SK-N-SH (cell line): ENCODE measurements at regions not wholly inside any gene's neighbourhood (a gene's known extent, or its start where the extent isn't known, plus 50 kb on each side); places are given as distances from the start of the nearest gene placed in this dataset.

Source experiments
- CTCF ChIA-PET: fragments of 300-600, 350-600 bp; formaldehyde crosslinking; extraction: SDS; loops from one replicate; lab custom pipeline; 2021; lab: Yijun Ruan, JAX
- POLR2A ChIA-PET: fragments of 350-600 bp; sonication (Branson Sonifier 250); formaldehyde crosslinking; extraction: SDS; loops from one replicate; lab custom pipeline; 2020; ENCODE audit warnings: antibody characterized with exemption, inconsistent platforms; lab: Yijun Ruan, JAX
- DNase-seq: peaks from one replicate; pipeline ENCODE4 v3.0.0; 2012
- H2AFZ ChIP-seq: fragments of 200-600 bp; sonication (generic); 2 replicates; pipeline ENCODE4 v1.8.1; 2016; ENCODE audit warnings: antibody characterized with exemption, mild to moderate bottlenecking, low read depth
- H3F3A ChIP-seq: fragments of 200-600 bp; sonication (generic); replicated peaks from 2 replicates; pipeline ENCODE3; 2016; ENCODE audit warnings: antibody characterized with exemption, mild to moderate bottlenecking; ENCODE audit not compliant: insufficient read depth
- H3K27ac ChIP-seq, 2 experiments: fragments of 200-500 bp in 1 of 2; fragments of 200-600 bp in 1 of 2; sonication (Bioruptor generic) in 1 of 2; sonication (generic), shearing (Covaris generic) in 1 of 2; 2 replicates each; pipeline versions ENCODE4 v1.5.1 to v1.6.1; 2014 to 2016; ENCODE audit warnings: low read depth in 2 of 2, inconsistent platforms in 1 of 2, low read length in 1 of 2, mild to moderate bottlenecking in 1 of 2, mixed read lengths in 1 of 2
- H3K27me3 ChIP-seq: fragments of 200-600 bp; sonication (generic), shearing (Covaris generic); 2 replicates; pipeline ENCODE4 v1.6.1; 2016; ENCODE audit warnings: mixed run types; ENCODE audit not compliant: insufficient read depth
- H3K36me3 ChIP-seq, 2 experiments: fragments of 200-500 bp in 1 of 2; fragments of 200-600 bp in 1 of 2; sonication (Bioruptor generic) in 1 of 2; sonication (generic) in 1 of 2; replicated peaks in 1 of 2; 2 replicates each; pipeline versions ENCODE3 to v1.5.1; 2014 to 2016; ENCODE audit warnings: low read length in 1 of 2, mild to moderate bottlenecking in 1 of 2; ENCODE audit not compliant: insufficient read depth in 2 of 2, control insufficient read depth in 1 of 2
- H3K4me1 ChIP-seq, 2 experiments: fragments of 200-500 bp in 1 of 2; fragments of 200-600 bp in 1 of 2; sonication (Bioruptor generic) in 1 of 2; sonication (generic), shearing (Covaris generic) in 1 of 2; 2 replicates each; pipeline versions ENCODE4 v1.5.1 to v1.6.1; 2014 to 2016; ENCODE audit warnings: low read depth in 1 of 2, low read length in 1 of 2, mixed run types in 1 of 2; ENCODE audit not compliant: insufficient read depth in 2 of 2, control insufficient read depth in 1 of 2
- H3K4me2 ChIP-seq: fragments of 200-600 bp; sonication (generic), shearing (Covaris generic); 2 replicates; pipeline ENCODE4 v1.6.1; 2017; ENCODE audit warnings: mixed run types
- H3K4me3 ChIP-seq, 2 experiments: fragments of 200-500 bp in 1 of 2; fragments of 200-600 bp in 1 of 2; sonication (Bioruptor generic) in 1 of 2; sonication (generic), shearing (Covaris generic) in 1 of 2; 2 replicates each; pipeline versions ENCODE4 v1.5.1 to v1.8.1; 2014 to 2016; ENCODE audit warnings: low read depth in 2 of 2, inconsistent platforms in 1 of 2, low read length in 1 of 2, mild to moderate bottlenecking in 1 of 2, mixed read lengths in 1 of 2, moderate library complexity in 1 of 2
- H3K79me2 ChIP-seq: fragments of 200-600 bp; sonication (generic); 2 replicates; pipeline ENCODE4 v1.8.1; 2017; ENCODE audit warnings: mild to moderate bottlenecking; ENCODE audit not compliant: insufficient read depth
- H3K9ac ChIP-seq: fragments of 200-600 bp; sonication (generic); 2 replicates; pipeline ENCODE4 v1.6.1; 2017; ENCODE audit warnings: mixed run types
- H3K9me2 ChIP-seq: fragments of 200-600 bp; sonication (generic); 2 replicates; pipeline ENCODE4 v1.6.1; 2017; ENCODE audit warnings: mixed run types
- H3K9me3 ChIP-seq: fragments of 200-600 bp; sonication (generic); 2 replicates; pipeline ENCODE4 v1.6.1; 2017; ENCODE audit warnings: mixed run types, mild to moderate bottlenecking, moderate library complexity
- H4K20me1 ChIP-seq: fragments of 200-600 bp; sonication (generic); 2 replicates; pipeline ENCODE4 v1.6.1; 2017; ENCODE audit warnings: mild to moderate bottlenecking, mixed run types; ENCODE audit not compliant: insufficient read depth
- CHD2 ChIP-seq: fragments of 150-350 bp; IDR thresholded peaks from 2 replicates; pipeline ENCODE4 v1.6.1; 2018; ENCODE audit warnings: low read length; ENCODE audit not compliant: partially characterized antibody
- ELF1 ChIP-seq: IDR thresholded peaks from 2 replicates; pipeline ENCODE4 v1.4.0; 2012
- EP300 ChIP-seq, 2 experiments: IDR thresholded peaks; 2 replicates each; pipeline versions ENCODE4 v1.4.0 to v1.6.1; 2012; ENCODE audit warnings: borderline replicate concordance in 1 of 2, low read depth in 1 of 2, low read length in 1 of 2
- EZH2phosphoT487 ChIP-seq: fragments of 200-600 bp; sonication (generic); IDR thresholded peaks from 2 replicates; pipeline ENCODE4 v1.6.1; 2017; ENCODE audit warnings: low read depth, mixed run types, mild to moderate bottlenecking, antibody characterized with exemption, moderate library complexity, borderline replicate concordance
- FOXJ3 ChIP-seq: sonication (generic); formaldehyde crosslinking; IDR thresholded peaks from 2 replicates; pipeline ENCODE4 v1.5.1; 2020; ENCODE audit warnings: mild to moderate bottlenecking, missing genetic modification reagents
- GATA2 ChIP-seq: sonication (generic); formaldehyde crosslinking; IDR thresholded peaks from 2 replicates; pipeline ENCODE4 v1.5.0; 2020; ENCODE audit warnings: mild to moderate bottlenecking, missing genetic modification reagents
- NFIC ChIP-seq: IDR thresholded peaks from 2 replicates; pipeline ENCODE4 v1.4.0; 2012; ENCODE audit warnings: borderline replicate concordance
- POLR2AphosphoS5 ChIP-seq: IDR thresholded peaks from 2 replicates; pipeline ENCODE4 v1.6.1; 2012; ENCODE audit warnings: low read depth, low read length
- RAD21 ChIP-seq: IDR thresholded peaks from 2 replicates; pipeline ENCODE4 v1.6.1; 2012; ENCODE audit warnings: mild to moderate bottlenecking, low read length
- RCOR1 ChIP-seq: fragments of 150-350 bp; IDR thresholded peaks from 2 replicates; pipeline ENCODE4 v1.6.1; 2017; ENCODE audit warnings: antibody characterized with exemption, low read length
- REST ChIP-seq: IDR thresholded peaks from 2 replicates; pipeline ENCODE4 v1.6.1; 2012; ENCODE audit warnings: mild to moderate bottlenecking, low read depth, low read length, moderate library complexity
- RFX5 ChIP-seq: IDR thresholded peaks from 2 replicates; pipeline ENCODE4 v1.6.1; 2012; ENCODE audit warnings: mild to moderate bottlenecking, improper control_type of control experiment, low read length
- SIN3A ChIP-seq: IDR thresholded peaks from 2 replicates; pipeline ENCODE4 v1.6.1; 2012; ENCODE audit warnings: low read depth, mild to moderate bottlenecking, low read length, moderate library complexity, borderline replicate concordance
- SMC3 ChIP-seq: IDR thresholded peaks from 2 replicates; pipeline ENCODE4 v1.6.1; 2012; ENCODE audit warnings: low read depth, low read length, improper control_type of control experiment
- USF1 ChIP-seq: IDR thresholded peaks from 2 replicates; pipeline ENCODE4 v1.4.0; 2012; ENCODE audit warnings: low read depth, borderline replicate concordance
- USF2 ChIP-seq: fragments of 150-350 bp; IDR thresholded peaks from 2 replicates; pipeline ENCODE4 v1.6.1; 2017; ENCODE audit warnings: antibody characterized with exemption, low read length, low read depth, borderline replicate concordance
- YY1 ChIP-seq: IDR thresholded peaks from 2 replicates; pipeline ENCODE4 v1.4.0; 2012; ENCODE audit warnings: low read depth, mild to moderate bottlenecking
- ZBTB33 ChIP-seq: IDR thresholded peaks from 2 replicates; pipeline ENCODE4 v1.4.0; 2012; ENCODE audit warnings: low read depth, borderline replicate concordance
- WGBS: methylation state at CpG from one replicate; pipeline ENCODE4 v1.1.6; 2017; ENCODE audit warnings: low lambda C conversion rate; 5-methylcytosine and 5-hydroxymethylcytosine counted together

GRCh38 chr2:23036629-23037028 lies 348.4 kb upstream of the KLHL29 start:
- Histone ChIP-seq H3K27ac (no peak overlapping the region), H2AFZ (no peak overlapping the region), H3K4me3 (no peak overlapping the region), H3F3A (no peaks in the 10 kb centered on the region), H3K4me2 (no peak overlapping the region), H3K9me3 (no peaks in the 10 kb centered on the region), H3K79me2 (no peaks in the 10 kb centered on the region), H3K4me1 (no peaks in the 10 kb centered on the region; a peak in 1 of 4 replicates), H4K20me1 (no peaks in the 10 kb centered on the region), H3K36me3 (no peaks in the 10 kb centered on the region), H3K9me2 (no peaks in the 10 kb centered on the region), H3K27me3 (no peaks in the 10 kb centered on the region), H3K9ac (no peak overlapping the region)
- ChIA-PET CTCF (interaction anchor here (0.6 kb wide), 1 partner anchor 9 kb away, joined by 3 read pairs; no protein-coding TSS in a partner anchor), POLR2A (no interaction called here)
- DNase-seq: no peak
- WGBS: 24% methylated on average over 2 of the region's 2 CpGs
- TF ChIP-seq FOXJ3 (no peak), SMC3 (no peak), ELF1 (no peak), CHD2 (no peak), RFX5 (no peak), USF1 (no peak), ZBTB33 (no peak), YY1 (no peak), EP300 (IDR thresholded peaks at IDR 0.05; ENCODE audit: borderline replicate concordance in 1 of 2, low read depth in 1 of 2, low read length in 1 of 2) (no peak), USF2 (no peak), NFIC (no peak), GATA2 (no peak), EZH2phosphoT487 (no peak), REST (no peak), POLR2AphosphoS5 (no peak), SIN3A (no peak), RCOR1 (no peak), RAD21 (no peak)
